ENCODE measurements at regions not wholly inside any gene's neighbourhood (a gene's known extent, or its start where the extent isn't known, plus 50 kb on each side); places are given as distances from the start of the nearest gene placed in this dataset.

- TF ChIP-seq ZBTB33 (IDR thresholded peaks at IDR 0.05; ENCODE audit: extremely low read depth, insufficient replicate concordance, low read length) (no peak), ATF3 (IDR thresholded peaks at IDR 0.05) (no peak), CTCF (IDR thresholded peaks at IDR 0.05 in 2 of 3, conservative IDR thresholded peaks at IDR 0.05 in 1 of 3; ENCODE audit: borderline replicate concordance in 1 of 3, insufficient read depth in 1 of 3, low read depth in 2 of 3, low read length in 2 of 3) (no peak), REST (IDR thresholded peaks at IDR 0.05; ENCODE audit: low read depth) (no peak), POLR2A (IDR thresholded peaks at IDR 0.05; ENCODE audit: borderline replicate concordance, extremely low read depth, insufficient read depth, insufficient read length) (no peak), YY1 (IDR thresholded peaks at IDR 0.05; ENCODE audit: extremely low read depth, insufficient replicate concordance, low read depth, low read length) (no peak), JUND (IDR thresholded peaks at IDR 0.05) (no peak), EZH2phosphoT487 (IDR thresholded peaks at IDR 0.05; ENCODE audit: borderline replicate concordance) (no peak), EZH2 (IDR thresholded peaks at IDR 0.05) (no peak), RAD21 (IDR thresholded peaks at IDR 0.05; ENCODE audit: low read depth) (no peak), ZNF274 (IDR thresholded peaks at IDR 0.05; ENCODE audit: low read depth, low read length) (no peak), SIN3A (IDR thresholded peaks at IDR 0.05; ENCODE audit: low read depth) (no peak), EGR1 (IDR thresholded peaks at IDR 0.05; ENCODE audit: low read depth) (no peak), MAX (IDR thresholded peaks at IDR 0.05) (no peak)
Observed at GRCh38 chr2:146652311-146652710, 1192.5 kb upstream of the ACVR2A start.
